K562 (cell line): ENCODE measurements at regions not wholly inside any gene's neighbourhood (a gene's known extent, or its start where the extent isn't known, plus 50 kb on each side); places are given as distances from the start of the nearest gene placed in this dataset.

Experiments used
- ATAC-seq: fragments of 200-7000 bp; cut with Tn5 transposase; 3 replicates; pipeline ENCODE4 v1.9.1; 2020; ENCODE audit warnings: moderate library complexity
- BruUV-seq: library from RNA; stranded (reverse); fragments of 400-500 nt; replicated peaks from 2 replicates; lab custom pipeline; 2021; lab: Mats Ljungman, UMichigan
- CTCF ChIA-PET: fragments of 300-600 bp; formaldehyde crosslinking; extraction: SDS; loops from one replicate; lab custom pipeline; 2021; ENCODE audit warnings: low intra/inter-chr PET ratio; lab: Yijun Ruan, JAX
- POLR2A ChIA-PET: fragments of 300-600, 350-650 bp; sonication (Branson Sonifier 250); formaldehyde crosslinking; extraction: SDS; loops from one replicate; lab custom pipeline; 2021; ENCODE audit warnings: antibody characterized with exemption, inconsistent platforms; lab: Yijun Ruan, JAX
- DNase-seq, 4 experiments: peaks; one replicate each; pipeline versions ENCODE4 v3.0.0 to v3.0.0-alpha.2; 2011 to 2018; ENCODE audit warnings: low spot score in 3 of 4, mixed read lengths in 3 of 4; ENCODE audit errors: extremely low read depth in 1 of 4
- FAIRE-seq: peaks from 2 replicates; lab custom pipeline; 2011; peaks lifted over from hg19 to GRCh38; lab: Jason Lieb, UNC
- H2AFZ ChIP-seq: 2 replicates; pipeline ENCODE4 v1.6.0; 2011; ENCODE audit warnings: low read depth, low read length, control low read depth, inconsistent platforms
- H3K27ac ChIP-seq: fragments of 200-600 bp; 3 replicates; pipeline ENCODE4 v1.8.0; 2011; ENCODE audit warnings: low read depth, mild to moderate bottlenecking, control low read depth, inconsistent platforms, low read length, moderate library complexity, mixed read lengths; ENCODE audit errors: extremely low read depth
- H3K27me3 ChIP-seq, 2 experiments: fragments of 300-600 bp in 1 of 2; 2 replicates in 1 of 2; 3 replicates in 1 of 2; pipeline versions ENCODE4 v1.6.0 to v1.8.0; 2011; ENCODE audit warnings: inconsistent platforms in 2 of 2, low read length in 2 of 2, mild to moderate bottlenecking in 1 of 2, mixed read lengths in 1 of 2, moderate library complexity in 1 of 2; ENCODE audit not compliant: control insufficient read depth in 2 of 2, insufficient read depth in 2 of 2
- H3K36me3 ChIP-seq: fragments of 300-600 bp; 3 replicates; pipeline ENCODE4 v1.8.0; 2011; ENCODE audit warnings: mild to moderate bottlenecking, low read length, inconsistent platforms; ENCODE audit not compliant: control insufficient read depth, insufficient read depth
- H3K4me1 ChIP-seq, 2 experiments: fragments of 200-600 bp in 1 of 2; replicated peaks in 1 of 2; 2 replicates in 1 of 2; 3 replicates in 1 of 2; pipeline versions ENCODE4 v1.5.1 to v1.8.0; 2011; ENCODE audit warnings: inconsistent platforms in 2 of 2, low read length in 2 of 2, mild to moderate bottlenecking in 1 of 2, mixed read lengths in 1 of 2, moderate library complexity in 1 of 2; ENCODE audit not compliant: control insufficient read depth in 2 of 2, insufficient read depth in 2 of 2
- H3K4me2 ChIP-seq: 2 replicates; pipeline ENCODE4 v1.6.1; 2011; ENCODE audit warnings: low read length, control low read depth, inconsistent platforms, mixed read lengths; ENCODE audit not compliant: insufficient read depth
- H3K4me3 ChIP-seq: fragments of 200-600 bp; sonication (generic), shearing (Covaris generic); 2 replicates; pipeline ENCODE4 v1.5.1; 2016; ENCODE audit warnings: control low read depth, inconsistent platforms
- H3K79me2 ChIP-seq: fragments of 200-600 bp; 3 replicates; pipeline ENCODE4 v1.8.0; 2011; ENCODE audit warnings: low read length, inconsistent platforms; ENCODE audit not compliant: control insufficient read depth, insufficient read depth
- H3K9ac ChIP-seq, 2 experiments: 2 replicates each; pipeline versions ENCODE4 v1.6.0 to v1.6.1; 2011; ENCODE audit warnings: low read depth in 2 of 2, low read length in 2 of 2, control low read depth in 1 of 2, inconsistent platforms in 1 of 2, mild to moderate bottlenecking in 1 of 2, mixed read lengths in 1 of 2; ENCODE audit not compliant: insufficient read depth in 1 of 2
- H3K9me1 ChIP-seq: one replicate; pipeline ENCODE4 v1.6.0; 2011; ENCODE audit warnings: inconsistent platforms, mild to moderate bottlenecking, low read length, moderate library complexity; ENCODE audit not compliant: control insufficient read depth, insufficient read depth
- H3K9me3 ChIP-seq: replicated peaks from 2 replicates; pipeline ENCODE4 v1.5.1; 2011; ENCODE audit warnings: low read depth, low read length, inconsistent platforms; ENCODE audit not compliant: control insufficient read depth, insufficient read depth
- H4K20me1 ChIP-seq: replicated peaks from 2 replicates; pipeline ENCODE4 v1.6.1; 2011; ENCODE audit warnings: low read length, inconsistent platforms, mixed read lengths; ENCODE audit not compliant: control insufficient read depth, insufficient read depth
- ID3 ChIP-seq, 2 experiments: fragments of 250-450 bp in 1 of 2; fragments of 450-650 bp in 1 of 2; sonication (Bioruptor Pico) in 1 of 2; IDR thresholded peaks; 2 replicates each; pipeline versions ENCODE4 v1.6.1 to v1.8.0; 2016 to 2021; ENCODE audit warnings: mild to moderate bottlenecking in 2 of 2, moderate library complexity in 2 of 2, missing compliant biosample characterization in 1 of 2, missing genetic modification characterization in 1 of 2
- NFIC ChIP-seq: fragments of 450-650 bp; IDR thresholded peaks from 2 replicates; pipeline ENCODE4 v1.6.1; 2017; ENCODE audit warnings: mild to moderate bottlenecking, inconsistent platforms
- WGBS: fragments of 100-300 bp; shearing (Covaris generic); methylation state at CpG from one replicate; pipeline ENCODE4 v1.1.6; 2016; ENCODE audit warnings: low coverage, mixed read lengths; ENCODE audit not compliant: insufficient coverage; ENCODE audit errors: missing lambda C conversion rate; 5-methylcytosine and 5-hydroxymethylcytosine counted together
- in situ Hi-C: fragments of 300-500 bp; cut with MboI; formaldehyde crosslinking; loops from 4 replicates; pipeline ENCODE4 v1.15.0; 2018; ENCODE audit warnings: inconsistent platforms, mixed read lengths
- intact Hi-C: fragments of 100-400 bp; cut with micrococcal nuclease; formaldehyde crosslinking; loops from 2 replicates; pipeline ENCODE4 v1.14.2; 2022
- TF ChIP-seq, protein P1 (sequence below): fragments of 250-450 bp; sonication (Bioruptor Pico); IDR thresholded peaks from 2 replicates; pipeline ENCODE4 v1.8.0; 2021; ENCODE audit warnings: moderate library complexity, mild to moderate bottlenecking, inconsistent platforms
- TF ChIP-seq, protein P2 (sequence below): fragments of 250-450 bp; sonication (Bioruptor Pico); IDR thresholded peaks from 2 replicates; pipeline ENCODE4 v1.4.0; 2020; ENCODE audit warnings: mild to moderate bottlenecking, moderate library complexity
- TF ChIP-seq, protein P3 (sequence below): fragments of 250-450 bp; sonication (Bioruptor Pico); IDR thresholded peaks from 2 replicates; pipeline ENCODE4 v1.5.0; 2022; ENCODE audit warnings: mild to moderate bottlenecking
- TF ChIP-seq, protein P4 (sequence below): fragments of 450-650 bp; IDR thresholded peaks from 2 replicates; pipeline ENCODE4 v1.6.1; 2016; ENCODE audit warnings: low read depth, mild to moderate bottlenecking, moderate library complexity

DNA sequence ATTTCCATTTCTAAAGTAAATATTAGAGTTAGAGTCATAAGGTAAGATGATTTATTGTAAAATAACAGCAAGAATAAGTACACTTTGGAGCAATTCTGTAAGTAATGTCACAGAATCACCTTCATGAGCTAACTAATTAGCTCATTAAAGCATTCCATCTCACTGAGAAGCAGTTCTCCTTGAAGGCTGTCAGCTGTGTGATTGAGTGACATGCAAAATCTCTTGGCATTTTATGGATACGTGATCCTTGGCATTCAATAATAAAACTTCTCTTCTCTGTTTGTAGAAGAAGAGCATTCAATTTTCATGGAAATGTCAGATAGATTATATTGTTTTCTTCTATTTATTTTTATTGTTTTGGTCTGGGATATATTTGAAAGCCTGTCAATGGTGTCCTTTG, 1389.3 kb downstream of the GATA3 start (continued):
- TF ChIP-seq, protein P1, sequence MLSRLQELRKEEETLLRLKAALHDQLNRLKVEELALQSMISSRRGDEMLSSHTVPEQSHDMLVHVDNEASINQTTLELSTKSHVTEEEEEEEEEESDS (CRISPR knock-in tag) = no peak
- TF ChIP-seq, protein P2, sequence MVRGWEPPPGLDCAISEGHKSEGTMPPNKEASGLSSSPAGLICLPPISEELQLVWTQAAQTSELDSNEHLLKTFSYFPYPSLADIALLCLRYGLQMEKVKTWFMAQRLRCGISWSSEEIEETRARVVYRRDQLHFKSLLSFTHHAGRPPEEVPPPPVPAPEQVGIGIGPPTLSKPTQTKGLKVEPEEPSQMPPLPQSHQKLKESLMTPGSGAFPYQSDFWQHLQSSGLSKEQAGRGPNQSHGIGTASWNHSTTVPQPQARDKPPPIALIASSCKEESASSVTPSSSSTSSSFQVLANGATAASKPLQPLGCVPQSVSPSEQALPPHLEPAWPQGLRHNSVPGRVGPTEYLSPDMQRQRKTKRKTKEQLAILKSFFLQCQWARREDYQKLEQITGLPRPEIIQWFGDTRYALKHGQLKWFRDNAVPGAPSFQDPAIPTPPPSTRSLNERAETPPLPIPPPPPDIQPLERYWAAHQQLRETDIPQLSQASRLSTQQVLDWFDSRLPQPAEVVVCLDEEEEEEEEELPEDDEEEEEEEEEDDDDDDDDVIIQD (CRISPR knock-in tag) = no peak
- TF ChIP-seq, protein P3, sequence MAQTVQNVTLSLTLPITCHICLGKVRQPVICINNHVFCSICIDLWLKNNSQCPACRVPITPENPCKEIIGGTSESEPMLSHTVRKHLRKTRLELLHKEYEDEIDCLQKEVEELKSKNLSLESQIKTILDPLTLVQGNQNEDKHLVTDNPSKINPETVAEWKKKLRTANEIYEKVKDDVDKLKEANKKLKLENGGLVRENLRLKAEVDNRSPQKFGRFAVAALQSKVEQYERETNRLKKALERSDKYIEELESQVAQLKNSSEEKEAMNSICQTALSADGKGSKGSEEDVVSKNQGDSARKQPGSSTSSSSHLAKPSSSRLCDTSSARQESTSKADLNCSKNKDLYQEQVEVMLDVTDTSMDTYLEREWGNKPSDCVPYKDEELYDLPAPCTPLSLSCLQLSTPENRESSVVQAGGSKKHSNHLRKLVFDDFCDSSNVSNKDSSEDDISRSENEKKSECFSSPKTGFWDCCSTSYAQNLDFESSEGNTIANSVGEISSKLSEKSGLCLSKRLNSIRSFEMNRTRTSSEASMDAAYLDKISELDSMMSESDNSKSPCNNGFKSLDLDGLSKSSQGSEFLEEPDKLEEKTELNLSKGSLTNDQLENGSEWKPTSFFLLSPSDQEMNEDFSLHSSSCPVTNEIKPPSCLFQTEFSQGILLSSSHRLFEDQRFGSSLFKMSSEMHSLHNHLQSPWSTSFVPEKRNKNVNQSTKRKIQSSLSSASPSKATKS (CRISPR knock-in tag) = no peak
- TF ChIP-seq ID3 (CRISPR knock-in tag; IDR thresholded peaks at IDR 0.05) (no peak), ID3 (tag; IDR thresholded peaks at IDR 0.05) (no peak)

DNA sequence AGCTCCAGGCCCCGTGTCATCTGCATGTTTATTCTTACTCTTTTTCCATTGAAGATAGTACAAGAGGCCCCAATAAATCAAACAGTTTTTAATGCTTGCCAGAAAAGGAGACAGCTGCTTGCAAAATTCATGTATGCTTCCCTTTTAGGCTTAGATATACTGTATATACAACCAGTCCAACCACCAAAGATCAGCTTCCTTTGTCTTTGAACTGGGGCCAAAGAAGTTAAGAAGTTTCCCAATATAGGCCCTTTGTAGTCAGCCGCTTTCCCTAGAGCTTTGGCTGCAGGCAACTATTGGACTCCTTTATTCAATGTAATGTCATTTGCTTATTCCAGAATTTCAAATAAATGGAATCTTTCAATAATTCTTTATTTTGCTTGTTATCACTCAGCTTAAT, 1395.0 kb downstream of the GATA3 start:
- H3K27ac ChIP-seq = no peak overlapping the region
- intact Hi-C loops (no loop called here), in situ Hi-C loops (no loop called here)
- no TSS peak for BruUV-seq
- no peaks in the 10 kb centered on the region for H4K20me1 ChIP-seq
- H3K9me1 ChIP-seq = no peaks in the 10 kb centered on the region
- H3K36me3 ChIP-seq = no peaks in the 10 kb centered on the region
- no peak overlapping the region for H3K4me3 ChIP-seq
- H3K4me1 ChIP-seq = no peaks in the 10 kb centered on the region
- ATAC-seq (no peak), DNase-seq (no peak), FAIRE-seq (no peak)
- no peak overlapping the region for H3K4me2 ChIP-seq
- 5% methylated on average over 2 of the region's 2 CpGs for WGBS
- 0 out of 2 replicates have a peak, but pooled peaks cover 2% of the 10 kb centered on the region for H3K9me3 ChIP-seq
- POLR2A ChIA-PET = no interaction called here
- no peak overlapping the region for H3K9ac ChIP-seq
- H3K79me2 ChIP-seq = no peaks in the 10 kb centered on the region
- no peak overlapping the region for H2AFZ ChIP-seq
- CTCF ChIA-PET = no interaction called here
- no peak for TF ChIP-seq NFIC
- TF ChIP-seq, protein P4, sequence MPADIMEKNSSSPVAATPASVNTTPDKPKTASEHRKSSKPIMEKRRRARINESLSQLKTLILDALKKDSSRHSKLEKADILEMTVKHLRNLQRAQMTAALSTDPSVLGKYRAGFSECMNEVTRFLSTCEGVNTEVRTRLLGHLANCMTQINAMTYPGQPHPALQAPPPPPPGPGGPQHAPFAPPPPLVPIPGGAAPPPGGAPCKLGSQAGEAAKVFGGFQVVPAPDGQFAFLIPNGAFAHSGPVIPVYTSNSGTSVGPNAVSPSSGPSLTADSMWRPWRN = no peak
- no peaks in the 10 kb centered on the region for H3K27me3 ChIP-seq
